K562 (cell line): ENCODE measurements at regions not wholly inside any gene's neighbourhood (a gene's known extent, or its start where the extent isn't known, plus 50 kb on each side); places are given as distances from the start of the nearest gene placed in this dataset.

Experiments used
- ADNP ChIP-seq: fragments of 200-800 bp; sonication (Bioruptor generic); IDR thresholded peaks from 2 replicates; pipeline ENCODE4 v1.6.1; 2016; ENCODE audit warnings: missing genetic modification characterization, missing compliant biosample characterization
- BACH1 ChIP-seq: fragments of 200-800 bp; sonication (Bioruptor generic); IDR thresholded peaks from 2 replicates; pipeline ENCODE4 v1.6.1; 2016; ENCODE audit warnings: missing genetic modification characterization, missing compliant biosample characterization
- CBFA2T2 ChIP-seq: fragments of 450-650 bp; conservative IDR thresholded peaks from 2 replicates; pipeline ENCODE4 v1.6.1; 2017; ENCODE audit warnings: mild to moderate bottlenecking
- CREB1 ChIP-seq, 2 experiments: sonication (generic) in 1 of 2; formaldehyde crosslinking in 1 of 2; IDR thresholded peaks; 2 replicates each; pipeline versions ENCODE4 v1.6.1 to v1.8.0; 2012 to 2022; ENCODE audit warnings: inconsistent platforms in 1 of 2, mild to moderate bottlenecking in 1 of 2, missing genetic modification reagents in 1 of 2, moderate library complexity in 1 of 2
- FOXM1 ChIP-seq, 2 experiments: fragments of 450-650 bp in 1 of 2; sonication (generic) in 1 of 2; formaldehyde crosslinking in 1 of 2; IDR thresholded peaks; 2 replicates each; pipeline versions ENCODE4 v1.6.1 to v1.9.0; 2017 to 2022; ENCODE audit warnings: low read depth in 2 of 2, mild to moderate bottlenecking in 2 of 2, missing genetic modification reagents in 1 of 2, moderate library complexity in 1 of 2
- HINFP ChIP-seq: fragments of 450-650 bp; conservative IDR thresholded peaks from 2 replicates; pipeline ENCODE4 v1.6.1; 2016; ENCODE audit warnings: missing genetic modification characterization, low read depth, mild to moderate bottlenecking, control low read depth, missing compliant biosample characterization
- HMG20A ChIP-seq: fragments of 450-650 bp; formaldehyde crosslinking; conservative IDR thresholded peaks from 2 replicates; pipeline ENCODE4 v1.4.0; 2020; ENCODE audit warnings: mild to moderate bottlenecking, mixed read lengths
- KDM1A ChIP-seq, 2 experiments: fragments of 450-650 bp; IDR thresholded peaks; 2 replicates each; pipeline ENCODE4 v1.6.1; 2016; ENCODE audit warnings: mild to moderate bottlenecking in 2 of 2
- KHSRP ChIP-seq: fragments of 450-650 bp; IDR thresholded peaks from 2 replicates; pipeline ENCODE4 v1.6.1; 2017
- MAFF ChIP-seq: IDR thresholded peaks from 2 replicates; pipeline ENCODE4 v1.6.1; 2012; ENCODE audit warnings: low read length, improper control_type of control experiment
- MTA3 ChIP-seq: fragments of 450-650 bp; formaldehyde crosslinking; IDR thresholded peaks from 2 replicates; pipeline ENCODE4 v1.6.1; 2017; ENCODE audit warnings: mild to moderate bottlenecking, borderline replicate concordance
- NR2F6 ChIP-seq: fragments of 450-650 bp; formaldehyde crosslinking; IDR thresholded peaks from 2 replicates; pipeline ENCODE4 v1.4.0; 2020; ENCODE audit warnings: mild to moderate bottlenecking
- NR4A1 ChIP-seq, 2 experiments: fragments of 250-450 bp in 1 of 2; fragments of 450-650 bp in 1 of 2; sonication (Bioruptor Pico) in 1 of 2; IDR thresholded peaks; 2 replicates each; pipeline versions ENCODE4 v1.4.0 to v1.6.1; 2016 to 2020; ENCODE audit warnings: mild to moderate bottlenecking in 2 of 2, missing compliant biosample characterization in 1 of 2, missing genetic modification characterization in 1 of 2, moderate library complexity in 1 of 2
- PHTF2 ChIP-seq: fragments of 250-450 bp; sonication (Bioruptor Pico); IDR thresholded peaks from 2 replicates; pipeline ENCODE4 v1.5.0; 2021; ENCODE audit warnings: mild to moderate bottlenecking
- POLR2H ChIP-seq: IDR thresholded peaks from 2 replicates; pipeline ENCODE4 v1.6.1; 2016; ENCODE audit warnings: missing genetic modification characterization, low read depth, mild to moderate bottlenecking, control low read depth, missing compliant biosample characterization, moderate library complexity
- PTBP1 ChIP-seq: fragments of 200-400 bp; formaldehyde crosslinking; IDR thresholded peaks from 2 replicates; pipeline ENCODE4 v1.6.1; 2017; ENCODE audit warnings: low read depth, low read length
- SIN3B ChIP-seq: fragments of 450-650 bp; IDR thresholded peaks from 2 replicates; pipeline ENCODE4 v1.6.1; 2017; ENCODE audit warnings: low read depth, mild to moderate bottlenecking, moderate library complexity
- SMAD2 ChIP-seq: fragments of 150-350 bp; IDR thresholded peaks from 2 replicates; pipeline ENCODE4 v1.6.1; 2014; ENCODE audit warnings: low read depth, mild to moderate bottlenecking, low read length
- SMC3 ChIP-seq: conservative IDR thresholded peaks from 2 replicates; pipeline ENCODE4 v1.6.1; 2011; ENCODE audit warnings: low read depth, low read length, improper control_type of control experiment; ENCODE audit not compliant: insufficient read depth
- TAF15 ChIP-seq: fragments of 200-400 bp; formaldehyde crosslinking; IDR thresholded peaks from 2 replicates; pipeline ENCODE4 v1.6.1; 2017; ENCODE audit warnings: mild to moderate bottlenecking, low read depth, low read length, moderate library complexity
- TAL1 ChIP-seq: fragments of 450-650 bp; IDR thresholded peaks from 2 replicates; pipeline ENCODE4 v1.6.1; 2016; ENCODE audit warnings: mild to moderate bottlenecking
- ZFP30 ChIP-seq: fragments of 250-450 bp; sonication (Bioruptor Pico); IDR thresholded peaks from 2 replicates; pipeline ENCODE4 v1.8.0; 2022; ENCODE audit warnings: moderate library complexity, mild to moderate bottlenecking, inconsistent platforms, borderline replicate concordance
- ZKSCAN1 ChIP-seq: fragments of 150-350 bp; IDR thresholded peaks from 2 replicates; pipeline ENCODE4 v1.6.1; 2016; ENCODE audit warnings: low read depth, low read length
- ZNF239 ChIP-seq: fragments of 250-450 bp; sonication (Bioruptor Pico); IDR thresholded peaks from 2 replicates; pipeline ENCODE4 v1.4.0; 2020; ENCODE audit warnings: mild to moderate bottlenecking
- ZNF316 ChIP-seq: fragments of 450-650 bp; IDR thresholded peaks from 2 replicates; pipeline ENCODE4 v1.6.1; 2016
- TF ChIP-seq, protein P1 (sequence below): fragments of 450-650 bp; formaldehyde crosslinking; IDR thresholded peaks from 2 replicates; pipeline ENCODE4 v1.4.0; 2022; ENCODE audit warnings: mild to moderate bottlenecking, moderate library complexity
- TF ChIP-seq, protein P2 (sequence below): fragments of 250-450 bp; sonication (Bioruptor Pico); IDR thresholded peaks from 2 replicates; pipeline ENCODE4 v1.8.0; 2021; ENCODE audit warnings: moderate library complexity, mild to moderate bottlenecking, inconsistent platforms

DNA sequence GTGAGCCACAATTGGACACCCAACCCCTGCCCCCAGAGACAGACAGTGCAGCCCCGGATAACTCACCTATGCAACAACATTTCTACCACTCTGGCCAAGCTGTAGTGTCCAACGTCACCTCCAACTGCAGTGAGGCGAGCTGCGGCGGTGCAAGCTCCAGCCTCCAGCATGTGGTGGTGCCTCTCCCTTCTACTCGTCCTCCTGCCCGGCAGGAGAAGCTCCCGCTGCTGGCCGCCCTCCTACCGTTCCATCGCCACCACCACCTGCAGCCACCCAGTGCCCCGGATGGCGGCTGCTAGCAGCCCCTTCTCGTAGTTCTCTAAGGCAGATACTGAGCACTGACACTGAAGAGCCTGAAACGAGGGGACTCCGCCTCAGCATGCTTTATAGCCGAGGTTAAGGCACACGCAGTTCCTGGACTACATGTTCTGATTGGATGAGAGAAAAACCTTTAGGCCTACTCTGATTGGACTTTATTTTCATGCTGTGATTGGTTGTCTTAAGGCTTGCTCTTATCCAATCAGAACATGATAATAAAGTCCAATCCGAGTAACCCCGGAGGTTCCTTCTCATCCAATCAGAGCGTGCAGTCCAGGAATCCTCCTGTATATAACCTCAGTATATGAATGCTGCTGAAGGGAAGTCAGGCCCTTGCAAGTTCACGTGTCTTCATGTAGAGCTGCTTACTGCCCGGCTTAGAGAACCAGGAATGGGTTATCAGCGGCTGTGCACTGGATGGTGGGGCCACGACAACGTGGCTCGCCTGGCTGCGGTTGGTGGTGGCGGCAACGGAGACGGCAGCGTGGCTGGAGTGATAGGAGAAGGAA lies 63.5 kb downstream of the TUBA3C start (continued):
- TF ChIP-seq, protein P1, sequence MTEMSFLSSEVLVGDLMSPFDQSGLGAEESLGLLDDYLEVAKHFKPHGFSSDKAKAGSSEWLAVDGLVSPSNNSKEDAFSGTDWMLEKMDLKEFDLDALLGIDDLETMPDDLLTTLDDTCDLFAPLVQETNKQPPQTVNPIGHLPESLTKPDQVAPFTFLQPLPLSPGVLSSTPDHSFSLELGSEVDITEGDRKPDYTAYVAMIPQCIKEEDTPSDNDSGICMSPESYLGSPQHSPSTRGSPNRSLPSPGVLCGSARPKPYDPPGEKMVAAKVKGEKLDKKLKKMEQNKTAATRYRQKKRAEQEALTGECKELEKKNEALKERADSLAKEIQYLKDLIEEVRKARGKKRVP (CRISPR knock-in tag), result no peak
- no peak for TF ChIP-seq ADNP (tag)
- TF ChIP-seq MAFF, result no peak
- no peak for TF ChIP-seq KHSRP
- no peak for TF ChIP-seq KDM1A (IDR thresholded peaks at IDR 0.05)
- TF ChIP-seq PHTF2 (CRISPR knock-in tag), result no peak
- no peak for TF ChIP-seq NR2F6 (CRISPR knock-in tag)
- TF ChIP-seq HMG20A (CRISPR knock-in tag), result no peak
- no peak for TF ChIP-seq ZNF239
- no peak for TF ChIP-seq SMAD2
- peak; percentile 51 for TF ChIP-seq POLR2H
- TF ChIP-seq, protein P2, sequence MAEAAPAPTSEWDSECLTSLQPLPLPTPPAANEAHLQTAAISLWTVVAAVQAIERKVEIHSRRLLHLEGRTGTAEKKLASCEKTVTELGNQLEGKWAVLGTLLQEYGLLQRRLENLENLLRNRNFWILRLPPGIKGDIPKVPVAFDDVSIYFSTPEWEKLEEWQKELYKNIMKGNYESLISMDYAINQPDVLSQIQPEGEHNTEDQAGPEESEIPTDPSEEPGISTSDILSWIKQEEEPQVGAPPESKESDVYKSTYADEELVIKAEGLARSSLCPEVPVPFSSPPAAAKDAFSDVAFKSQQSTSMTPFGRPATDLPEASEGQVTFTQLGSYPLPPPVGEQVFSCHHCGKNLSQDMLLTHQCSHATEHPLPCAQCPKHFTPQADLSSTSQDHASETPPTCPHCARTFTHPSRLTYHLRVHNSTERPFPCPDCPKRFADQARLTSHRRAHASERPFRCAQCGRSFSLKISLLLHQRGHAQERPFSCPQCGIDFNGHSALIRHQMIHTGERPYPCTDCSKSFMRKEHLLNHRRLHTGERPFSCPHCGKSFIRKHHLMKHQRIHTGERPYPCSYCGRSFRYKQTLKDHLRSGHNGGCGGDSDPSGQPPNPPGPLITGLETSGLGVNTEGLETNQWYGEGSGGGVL (CRISPR knock-in tag), result no peak
- TF ChIP-seq PTBP1, result no peak
- TF ChIP-seq FOXM1 (IDR thresholded peaks at IDR 0.05; ENCODE audit: low read depth), result no peak
- TF ChIP-seq FOXM1 (CRISPR knock-in tag; IDR thresholded peaks at IDR 0.05; ENCODE audit: low read depth), result no peak
- TF ChIP-seq ZNF316, result no peak
- no peak for TF ChIP-seq TAF15
- TF ChIP-seq BACH1 (tag), result no peak
- TF ChIP-seq ZFP30, result no peak
- TF ChIP-seq MTA3, result peak; percentile 83
- TF ChIP-seq TAL1, result no peak
- TF ChIP-seq HINFP, result no peak
- no peak for TF ChIP-seq SMC3
- no peak for TF ChIP-seq NR4A1 (CRISPR knock-in tag; IDR thresholded peaks at IDR 0.05)
- no peak for TF ChIP-seq NR4A1 (tag; IDR thresholded peaks at IDR 0.05)
- no peak for TF ChIP-seq ZKSCAN1
- no peak for TF ChIP-seq CBFA2T2
- no peak for TF ChIP-seq CREB1 (IDR thresholded peaks at IDR 0.05)
- no peak for TF ChIP-seq CREB1 (CRISPR knock-in tag; IDR thresholded peaks at IDR 0.05)
- TF ChIP-seq SIN3B, result no peak
